GM12878 (cell line): ENCODE measurements at regions not wholly inside any gene's neighbourhood (a gene's known extent, or its start where the extent isn't known, plus 50 kb on each side); places are given as distances from the start of the nearest gene placed in this dataset.

Source experiments
- ATAC-seq: fragments of 200-7000 bp; cut with Tn5 transposase; 3 replicates; pipeline ENCODE4 v1.9.1; 2020; ENCODE audit warnings: mild to moderate bottlenecking, moderate library complexity
- BruUV-seq: library from RNA; stranded (reverse); fragments of 400-500 nt; replicated peaks from 2 replicates; lab custom pipeline; 2021; lab: Mats Ljungman, UMichigan
- CTCF ChIA-PET: fragments of 300-600 bp; sonication (Branson Sonifier 250); formaldehyde crosslinking; extraction: SDS; loops from one replicate; lab custom pipeline; 2021; ENCODE audit warnings: inconsistent platforms; lab: Yijun Ruan, JAX
- POLR2A ChIA-PET: fragments of 350-600 bp; formaldehyde crosslinking; extraction: SDS; loops from one replicate; lab custom pipeline; 2021; ENCODE audit warnings: inconsistent platforms; lab: Charles Lee
- RAD21 ChIA-PET: fragments of 300-600 bp; sonication (Branson Sonifier 250); formaldehyde crosslinking; loops from one replicate; lab custom pipeline; 2023; ENCODE audit warnings: antibody characterized with exemption; ENCODE audit not compliant: unreplicated experiment; lab: Charles Lee
- SMC1A ChIA-PET: fragments of 300-600 bp; sonication (Branson Sonifier 250); formaldehyde crosslinking; loops from one replicate; lab custom pipeline; 2023; ENCODE audit not compliant: unreplicated experiment, uncharacterized antibody; lab: Charles Lee
- DNase-seq: peaks from one replicate; pipeline ENCODE4 v3.0.0-alpha.2; 2011; ENCODE audit warnings: low read depth, low spot score
- FAIRE-seq: peaks from 3 replicates; lab custom pipeline; 2011; peaks lifted over from hg19 to GRCh38; lab: Jason Lieb, UNC
- H2AFZ ChIP-seq: 2 replicates; pipeline ENCODE4 v1.6.0; 2011; ENCODE audit warnings: low read depth, low read length, control low read depth; ENCODE audit not compliant: control insufficient read depth
- H3K27ac ChIP-seq: 2 replicates; pipeline ENCODE4 v1.5.1; 2011; ENCODE audit warnings: control low read depth; ENCODE audit not compliant: control insufficient read depth, insufficient read depth
- H3K27me3 ChIP-seq, 2 experiments: replicated peaks in 1 of 2; 2 replicates each; pipeline versions ENCODE4 v1.6.0 to v1.6.1; 2011; ENCODE audit warnings: low read length in 1 of 2; ENCODE audit not compliant: control insufficient read depth in 2 of 2, insufficient read depth in 2 of 2
- H3K36me3 ChIP-seq, 2 experiments: 2 replicates each; pipeline ENCODE4 v1.5.1; 2011; ENCODE audit warnings: low read length in 1 of 2; ENCODE audit not compliant: control insufficient read depth in 2 of 2, insufficient read depth in 2 of 2
- H3K4me1 ChIP-seq: 2 replicates; pipeline ENCODE4 v1.6.1; 2011; ENCODE audit warnings: mild to moderate bottlenecking, low read length, moderate library complexity, mixed read lengths; ENCODE audit not compliant: control insufficient read depth, insufficient read depth
- H3K4me2 ChIP-seq: 2 replicates; pipeline ENCODE4 v1.6.0; 2011; ENCODE audit warnings: control low read depth; ENCODE audit not compliant: control insufficient read depth, insufficient read depth
- H3K4me3 ChIP-seq: fragments of 200-600 bp; sonication (generic); 2 replicates; pipeline ENCODE4 v1.5.1; 2016
- H3K79me2 ChIP-seq: 2 replicates; pipeline ENCODE4 v1.6.0; 2011; ENCODE audit warnings: low read length; ENCODE audit not compliant: control insufficient read depth, insufficient read depth
- H3K9ac ChIP-seq: 2 replicates; pipeline ENCODE4 v1.8.0; 2011; ENCODE audit warnings: low read length, control low read depth, mixed read lengths; ENCODE audit not compliant: control insufficient read depth, insufficient read depth
- H3K9me3 ChIP-seq: replicated peaks from 3 replicates; pipeline ENCODE4 v1.5.1; 2011; ENCODE audit warnings: mild to moderate bottlenecking, low read length; ENCODE audit not compliant: control insufficient read depth, insufficient read depth
- H4K20me1 ChIP-seq: 2 replicates; pipeline ENCODE4 v1.6.0; 2011; ENCODE audit not compliant: control insufficient read depth, insufficient read depth
- MEF2B ChIP-seq: fragments of 450-650 bp; IDR thresholded peaks from 2 replicates; pipeline ENCODE4 v1.6.1; 2018; ENCODE audit warnings: mild to moderate bottlenecking, moderate library complexity; ENCODE audit not compliant: partially characterized antibody, poor library complexity, severe bottlenecking
- NR2F1 ChIP-seq: fragments of 450-650 bp; conservative IDR thresholded peaks from 2 replicates; pipeline ENCODE4 v1.6.1; 2017; ENCODE audit warnings: mild to moderate bottlenecking
- RFX5 ChIP-seq: IDR thresholded peaks from 2 replicates; pipeline ENCODE4 v1.6.1; 2011; ENCODE audit warnings: low read depth, low read length, improper control_type of control experiment
- SMARCA5 ChIP-seq: fragments of 450-650 bp; IDR thresholded peaks from 2 replicates; pipeline ENCODE4 v1.6.1; 2017; ENCODE audit warnings: mild to moderate bottlenecking
- SRF ChIP-seq, 2 experiments: IDR thresholded peaks; 2 replicates each; pipeline ENCODE4 v1.6.1; 2011; ENCODE audit warnings: low read depth in 2 of 2, low read length in 2 of 2, mild to moderate bottlenecking in 1 of 2, moderate library complexity in 1 of 2
- TCF3 ChIP-seq: IDR thresholded peaks from 2 replicates; pipeline ENCODE4 v1.6.1; 2012; ENCODE audit warnings: low read depth, mild to moderate bottlenecking, low read length, borderline replicate concordance; ENCODE audit not compliant: insufficient read depth
- ZBTB4 ChIP-seq: fragments of 450-650 bp; formaldehyde crosslinking; IDR thresholded peaks from 2 replicates; pipeline ENCODE4 v1.4.0; 2022; ENCODE audit warnings: mild to moderate bottlenecking, moderate library complexity
- WGBS: methylation state at CpG from one replicate; pipeline ENCODE4 v1.1.6; 2016; ENCODE audit warnings: low lambda C conversion rate; ENCODE audit not compliant: insufficient replicate concordance, insufficient coverage; ENCODE audit errors: missing lambda C conversion rate; 5-methylcytosine and 5-hydroxymethylcytosine counted together
- in situ Hi-C: fragments of 300-500 bp; cut with MboI; formaldehyde crosslinking; loops from 9 replicates; pipeline ENCODE4 v1.14.3; 2018; ENCODE audit warnings: mixed read lengths
- intact Hi-C: fragments of 100-400 bp; cut with micrococcal nuclease; formaldehyde crosslinking; loops from one replicate; pipeline ENCODE4 v1.14.2; 2022; ENCODE audit not compliant: unreplicated experiment
- TF ChIP-seq, protein P1 (sequence below): fragments of 450-650 bp; IDR thresholded peaks from 2 replicates; pipeline ENCODE4 v1.6.1; 2017; ENCODE audit warnings: mild to moderate bottlenecking, moderate library complexity
- TF ChIP-seq, protein P2 (sequence below): fragments of 450-650 bp; formaldehyde crosslinking; IDR thresholded peaks from 2 replicates; pipeline ENCODE4 v1.4.0; 2020; ENCODE audit warnings: mild to moderate bottlenecking, moderate library complexity

DNA sequence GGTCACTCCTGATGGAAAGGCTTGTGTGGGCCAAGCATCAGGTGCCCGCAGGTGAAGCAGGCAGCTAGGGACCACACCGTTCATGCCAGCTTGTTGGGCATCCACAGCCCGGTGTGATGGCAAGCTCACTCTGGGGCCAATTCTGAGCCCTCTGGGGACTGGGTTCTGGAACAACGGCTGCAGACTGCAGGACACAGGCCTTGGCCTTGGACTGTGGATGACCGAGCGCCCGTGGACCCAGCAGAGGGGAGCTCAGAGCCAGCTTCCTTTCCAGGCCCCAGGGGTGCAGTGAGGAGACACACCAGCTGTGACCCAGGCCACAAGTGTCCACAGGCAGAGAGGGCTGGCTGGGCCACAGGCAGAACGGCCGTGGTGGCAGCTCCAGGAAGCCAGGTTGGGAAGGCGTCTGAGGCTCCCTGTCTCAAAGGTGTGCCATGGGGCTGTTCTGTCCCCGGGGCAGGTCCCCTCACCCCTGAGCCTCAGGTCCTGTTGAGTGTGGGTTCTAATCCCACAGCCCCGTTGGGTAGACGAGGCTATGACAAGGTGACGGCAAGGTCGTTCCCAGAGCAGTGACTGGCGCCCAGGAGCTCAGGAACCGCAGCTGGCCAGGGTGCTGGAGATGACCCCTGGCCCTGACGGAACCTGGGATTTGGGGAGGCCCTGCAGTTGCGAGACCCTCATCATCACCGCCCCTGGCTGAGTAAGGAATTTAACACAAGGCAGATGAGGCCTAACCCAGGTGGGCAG is 1079.4 kb downstream of the BRD1 start:
- Histone ChIP-seq H3K9me3 (no peaks in the 10 kb centered on the region; the same call in 2 of the 3 replicates), H3K27me3 (no peaks in the 10 kb centered on the region), H3K9ac (no peak overlapping the region), H3K36me3 (no peaks in the 10 kb centered on the region), H2AFZ (no peak overlapping the region), H3K4me3 (no peak overlapping the region), H3K79me2 (no peaks in the 10 kb centered on the region), H3K4me2 (no peak overlapping the region), H4K20me1 (no peaks in the 10 kb centered on the region), H3K4me1 (no peaks in the 10 kb centered on the region), H3K27ac (no peak overlapping the region)
- ATAC-seq = no peak
- in situ Hi-C loops = no loop called here
- RAD21 ChIA-PET = no interaction called here
- intact Hi-C loops = no loop called here
- BruUV-seq = no TSS peak
- POLR2A ChIA-PET = no interaction called here
- no peak for FAIRE-seq
- no peak for DNase-seq
- SMC1A ChIA-PET = no interaction called here
- CTCF ChIA-PET = no interaction called here
- WGBS = 46% methylated on average over 20 of the region's 20 CpGs
- TF ChIP-seq RFX5 (no peak), MEF2B (no peak), NR2F1 (no peak), ZBTB4 (CRISPR knock-in tag) (no peak), SRF (IDR thresholded peaks at IDR 0.05; ENCODE audit: low read depth in 2 of 2, low read length in 2 of 2) (no peak), TCF3 (no peak), SMARCA5 (no peak)
- TF ChIP-seq, protein P1, sequence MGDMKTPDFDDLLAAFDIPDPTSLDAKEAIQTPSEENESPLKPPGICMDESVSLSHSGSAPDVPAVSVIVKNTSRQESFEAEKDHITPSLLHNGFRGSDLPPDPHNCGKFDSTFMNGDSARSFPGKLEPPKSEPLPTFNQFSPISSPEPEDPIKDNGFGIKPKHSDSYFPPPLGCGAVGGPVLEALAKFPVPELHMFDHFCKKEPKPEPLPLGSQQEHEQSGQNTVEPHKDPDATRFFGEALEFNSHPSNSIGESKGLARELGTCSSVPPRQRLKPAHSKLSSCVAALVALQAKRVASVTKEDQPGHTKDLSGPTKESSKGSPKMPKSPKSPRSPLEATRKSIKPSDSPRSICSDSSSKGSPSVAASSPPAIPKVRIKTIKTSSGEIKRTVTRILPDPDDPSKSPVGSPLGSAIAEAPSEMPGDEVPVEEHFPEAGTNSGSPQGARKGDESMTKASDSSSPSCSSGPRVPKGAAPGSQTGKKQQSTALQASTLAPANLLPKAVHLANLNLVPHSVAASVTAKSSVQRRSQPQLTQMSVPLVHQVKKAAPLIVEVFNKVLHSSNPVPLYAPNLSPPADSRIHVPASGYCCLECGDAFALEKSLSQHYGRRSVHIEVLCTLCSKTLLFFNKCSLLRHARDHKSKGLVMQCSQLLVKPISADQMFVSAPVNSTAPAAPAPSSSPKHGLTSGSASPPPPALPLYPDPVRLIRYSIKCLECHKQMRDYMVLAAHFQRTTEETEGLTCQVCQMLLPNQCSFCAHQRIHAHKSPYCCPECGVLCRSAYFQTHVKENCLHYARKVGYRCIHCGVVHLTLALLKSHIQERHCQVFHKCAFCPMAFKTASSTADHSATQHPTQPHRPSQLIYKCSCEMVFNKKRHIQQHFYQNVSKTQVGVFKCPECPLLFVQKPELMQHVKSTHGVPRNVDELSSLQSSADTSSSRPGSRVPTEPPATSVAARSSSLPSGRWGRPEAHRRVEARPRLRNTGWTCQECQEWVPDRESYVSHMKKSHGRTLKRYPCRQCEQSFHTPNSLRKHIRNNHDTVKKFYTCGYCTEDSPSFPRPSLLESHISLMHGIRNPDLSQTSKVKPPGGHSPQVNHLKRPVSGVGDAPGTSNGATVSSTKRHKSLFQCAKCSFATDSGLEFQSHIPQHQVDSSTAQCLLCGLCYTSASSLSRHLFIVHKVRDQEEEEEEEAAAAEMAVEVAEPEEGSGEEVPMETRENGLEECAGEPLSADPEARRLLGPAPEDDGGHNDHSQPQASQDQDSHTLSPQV = no peak
- TF ChIP-seq, protein P2, sequence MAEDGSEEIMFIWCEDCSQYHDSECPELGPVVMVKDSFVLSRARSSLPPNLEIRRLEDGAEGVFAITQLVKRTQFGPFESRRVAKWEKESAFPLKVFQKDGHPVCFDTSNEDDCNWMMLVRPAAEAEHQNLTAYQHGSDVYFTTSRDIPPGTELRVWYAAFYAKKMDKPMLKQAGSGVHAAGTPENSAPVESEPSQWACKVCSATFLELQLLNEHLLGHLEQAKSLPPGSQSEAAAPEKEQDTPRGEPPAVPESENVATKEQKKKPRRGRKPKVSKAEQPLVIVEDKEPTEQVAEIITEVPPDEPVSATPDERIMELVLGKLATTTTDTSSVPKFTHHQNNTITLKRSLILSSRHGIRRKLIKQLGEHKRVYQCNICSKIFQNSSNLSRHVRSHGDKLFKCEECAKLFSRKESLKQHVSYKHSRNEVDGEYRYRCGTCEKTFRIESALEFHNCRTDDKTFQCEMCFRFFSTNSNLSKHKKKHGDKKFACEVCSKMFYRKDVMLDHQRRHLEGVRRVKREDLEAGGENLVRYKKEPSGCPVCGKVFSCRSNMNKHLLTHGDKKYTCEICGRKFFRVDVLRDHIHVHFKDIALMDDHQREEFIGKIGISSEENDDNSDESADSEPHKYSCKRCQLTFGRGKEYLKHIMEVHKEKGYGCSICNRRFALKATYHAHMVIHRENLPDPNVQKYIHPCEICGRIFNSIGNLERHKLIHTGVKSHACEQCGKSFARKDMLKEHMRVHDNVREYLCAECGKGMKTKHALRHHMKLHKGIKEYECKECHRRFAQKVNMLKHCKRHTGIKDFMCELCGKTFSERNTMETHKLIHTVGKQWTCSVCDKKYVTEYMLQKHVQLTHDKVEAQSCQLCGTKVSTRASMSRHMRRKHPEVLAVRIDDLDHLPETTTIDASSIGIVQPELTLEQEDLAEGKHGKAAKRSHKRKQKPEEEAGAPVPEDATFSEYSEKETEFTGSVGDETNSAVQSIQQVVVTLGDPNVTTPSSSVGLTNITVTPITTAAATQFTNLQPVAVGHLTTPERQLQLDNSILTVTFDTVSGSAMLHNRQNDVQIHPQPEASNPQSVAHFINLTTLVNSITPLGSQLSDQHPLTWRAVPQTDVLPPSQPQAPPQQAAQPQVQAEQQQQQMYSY = no peak
